ENCODE measurements at regions not wholly inside any gene's neighbourhood (a gene's known extent, or its start where the extent isn't known, plus 50 kb on each side); places are given as distances from the start of the nearest gene placed in this dataset.

DNA sequence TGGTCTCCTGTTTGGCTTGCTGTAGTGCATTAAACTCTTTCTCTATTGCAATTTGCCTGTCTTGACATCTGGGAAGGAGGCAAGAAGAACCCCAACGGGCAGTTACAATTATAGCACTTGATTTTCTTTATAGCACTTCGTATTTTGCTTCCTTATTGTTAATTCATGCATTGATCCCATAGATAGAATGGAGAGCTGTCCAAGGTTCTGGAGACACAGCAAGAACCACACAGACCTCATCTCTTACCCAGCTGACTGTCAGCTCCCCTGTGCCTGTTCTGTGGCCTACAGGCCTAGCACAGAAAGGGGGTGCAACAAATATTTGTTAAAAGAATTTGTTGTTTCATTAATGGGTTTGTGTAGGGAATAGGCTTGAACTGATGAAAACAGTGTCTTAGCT, 194.3 kb downstream of the GALNT1 start:
- TF ChIP-seq, protein P1, sequence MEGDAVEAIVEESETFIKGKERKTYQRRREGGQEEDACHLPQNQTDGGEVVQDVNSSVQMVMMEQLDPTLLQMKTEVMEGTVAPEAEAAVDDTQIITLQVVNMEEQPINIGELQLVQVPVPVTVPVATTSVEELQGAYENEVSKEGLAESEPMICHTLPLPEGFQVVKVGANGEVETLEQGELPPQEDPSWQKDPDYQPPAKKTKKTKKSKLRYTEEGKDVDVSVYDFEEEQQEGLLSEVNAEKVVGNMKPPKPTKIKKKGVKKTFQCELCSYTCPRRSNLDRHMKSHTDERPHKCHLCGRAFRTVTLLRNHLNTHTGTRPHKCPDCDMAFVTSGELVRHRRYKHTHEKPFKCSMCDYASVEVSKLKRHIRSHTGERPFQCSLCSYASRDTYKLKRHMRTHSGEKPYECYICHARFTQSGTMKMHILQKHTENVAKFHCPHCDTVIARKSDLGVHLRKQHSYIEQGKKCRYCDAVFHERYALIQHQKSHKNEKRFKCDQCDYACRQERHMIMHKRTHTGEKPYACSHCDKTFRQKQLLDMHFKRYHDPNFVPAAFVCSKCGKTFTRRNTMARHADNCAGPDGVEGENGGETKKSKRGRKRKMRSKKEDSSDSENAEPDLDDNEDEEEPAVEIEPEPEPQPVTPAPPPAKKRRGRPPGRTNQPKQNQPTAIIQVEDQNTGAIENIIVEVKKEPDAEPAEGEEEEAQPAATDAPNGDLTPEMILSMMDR (IDR thresholded peaks at IDR 0.05; ENCODE audit: borderline replicate concordance, extremely low read depth, low read length, poor library complexity, severe bottlenecking): no peak
- TF ChIP-seq EZH2 (IDR thresholded peaks at IDR 0.05; ENCODE audit: borderline replicate concordance, low read depth, low read length, severe bottlenecking): no peak
